Neural progenitor cell (in vitro differentiated cells): ENCODE measurements at regions not wholly inside any gene's neighbourhood (a gene's known extent, or its start where the extent isn't known, plus 50 kb on each side); places are given as distances from the start of the nearest gene placed in this dataset.

Source experiments
- EZH2 ChIP-seq: fragments of 200-600 bp; sonication (generic); IDR thresholded peaks from 2 replicates; pipeline ENCODE4 v1.6.1; 2017; ENCODE audit warnings: antibody characterized with exemption, mild to moderate bottlenecking, moderate library complexity
- EZH2phosphoT487 ChIP-seq: fragments of 200-600 bp; sonication (generic); IDR thresholded peaks from 2 replicates; pipeline ENCODE4 v1.6.1; 2017; ENCODE audit warnings: antibody characterized with exemption
- TF ChIP-seq, protein P1 (sequence below): fragments of 200-600 bp; sonication (generic); IDR thresholded peaks from 2 replicates; pipeline ENCODE4 v1.5.1; 2017; ENCODE audit warnings: antibody characterized with exemption, mild to moderate bottlenecking

DNA sequence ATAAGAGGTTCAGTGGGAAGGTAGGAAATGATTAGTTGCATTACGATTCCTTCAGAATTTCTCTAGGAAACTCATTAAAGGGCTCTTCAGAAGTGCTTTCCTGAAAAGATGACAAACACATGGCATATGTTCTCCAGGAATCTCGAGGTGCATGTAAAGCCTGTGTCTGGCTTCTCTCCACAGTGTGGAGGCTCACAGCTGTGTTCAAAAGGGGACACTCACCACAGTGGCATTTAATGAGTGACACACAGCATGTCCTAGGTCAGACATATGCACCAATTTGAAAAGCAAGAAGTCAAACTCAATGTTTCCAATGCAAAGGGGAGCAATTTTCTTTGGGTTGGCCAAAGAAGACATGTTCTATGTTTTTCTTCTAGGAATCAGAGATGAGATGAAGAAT is 976.9 kb downstream of the MAT2B start:
- TF ChIP-seq EZH2phosphoT487 (no peak), EZH2 (no peak)
- TF ChIP-seq, protein P1, sequence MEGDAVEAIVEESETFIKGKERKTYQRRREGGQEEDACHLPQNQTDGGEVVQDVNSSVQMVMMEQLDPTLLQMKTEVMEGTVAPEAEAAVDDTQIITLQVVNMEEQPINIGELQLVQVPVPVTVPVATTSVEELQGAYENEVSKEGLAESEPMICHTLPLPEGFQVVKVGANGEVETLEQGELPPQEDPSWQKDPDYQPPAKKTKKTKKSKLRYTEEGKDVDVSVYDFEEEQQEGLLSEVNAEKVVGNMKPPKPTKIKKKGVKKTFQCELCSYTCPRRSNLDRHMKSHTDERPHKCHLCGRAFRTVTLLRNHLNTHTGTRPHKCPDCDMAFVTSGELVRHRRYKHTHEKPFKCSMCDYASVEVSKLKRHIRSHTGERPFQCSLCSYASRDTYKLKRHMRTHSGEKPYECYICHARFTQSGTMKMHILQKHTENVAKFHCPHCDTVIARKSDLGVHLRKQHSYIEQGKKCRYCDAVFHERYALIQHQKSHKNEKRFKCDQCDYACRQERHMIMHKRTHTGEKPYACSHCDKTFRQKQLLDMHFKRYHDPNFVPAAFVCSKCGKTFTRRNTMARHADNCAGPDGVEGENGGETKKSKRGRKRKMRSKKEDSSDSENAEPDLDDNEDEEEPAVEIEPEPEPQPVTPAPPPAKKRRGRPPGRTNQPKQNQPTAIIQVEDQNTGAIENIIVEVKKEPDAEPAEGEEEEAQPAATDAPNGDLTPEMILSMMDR: no peak
